H1 (cell line): ENCODE measurements at regions not wholly inside any gene's neighbourhood (a gene's known extent, or its start where the extent isn't known, plus 50 kb on each side); places are given as distances from the start of the nearest gene placed in this dataset.

Experiments used
- JUND ChIP-seq: IDR thresholded peaks from 2 replicates; pipeline ENCODE4 v1.6.1; 2011; ENCODE audit warnings: mild to moderate bottlenecking, improper control_type of control experiment, low read length
- PHF8 ChIP-seq: fragments of 200-600 bp; sonication (generic); conservative IDR thresholded peaks from 2 replicates; pipeline ENCODE4 v1.7.1; 2012; ENCODE audit warnings: low read depth, mild to moderate bottlenecking, inconsistent platforms, low read length, moderate library complexity

- TF ChIP-seq JUND (no peak), PHF8 (no peak)
Observed at GRCh38 chr13:71156550-71156949, 710.5 kb downstream of the DACH1 start (continued).
